ENCODE measurements at regions not wholly inside any gene's neighbourhood (a gene's known extent, or its start where the extent isn't known, plus 50 kb on each side); places are given as distances from the start of the nearest gene placed in this dataset.

GRCh38 chr5:2128686-2129355, 246.1 kb upstream of the IRX4 start:
- intact Hi-C loops (cut with DNase I): no loop called here
- no peaks in the 10 kb centered on the region for H3K36me3 ChIP-seq
- no peaks in the 10 kb centered on the region for H3K4me1 ChIP-seq (ENCODE audit: insufficient read depth)
- H3K27ac ChIP-seq: no peak overlapping the region
- TF ChIP-seq, protein P1, sequence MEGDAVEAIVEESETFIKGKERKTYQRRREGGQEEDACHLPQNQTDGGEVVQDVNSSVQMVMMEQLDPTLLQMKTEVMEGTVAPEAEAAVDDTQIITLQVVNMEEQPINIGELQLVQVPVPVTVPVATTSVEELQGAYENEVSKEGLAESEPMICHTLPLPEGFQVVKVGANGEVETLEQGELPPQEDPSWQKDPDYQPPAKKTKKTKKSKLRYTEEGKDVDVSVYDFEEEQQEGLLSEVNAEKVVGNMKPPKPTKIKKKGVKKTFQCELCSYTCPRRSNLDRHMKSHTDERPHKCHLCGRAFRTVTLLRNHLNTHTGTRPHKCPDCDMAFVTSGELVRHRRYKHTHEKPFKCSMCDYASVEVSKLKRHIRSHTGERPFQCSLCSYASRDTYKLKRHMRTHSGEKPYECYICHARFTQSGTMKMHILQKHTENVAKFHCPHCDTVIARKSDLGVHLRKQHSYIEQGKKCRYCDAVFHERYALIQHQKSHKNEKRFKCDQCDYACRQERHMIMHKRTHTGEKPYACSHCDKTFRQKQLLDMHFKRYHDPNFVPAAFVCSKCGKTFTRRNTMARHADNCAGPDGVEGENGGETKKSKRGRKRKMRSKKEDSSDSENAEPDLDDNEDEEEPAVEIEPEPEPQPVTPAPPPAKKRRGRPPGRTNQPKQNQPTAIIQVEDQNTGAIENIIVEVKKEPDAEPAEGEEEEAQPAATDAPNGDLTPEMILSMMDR (IDR thresholded peaks at IDR 0.05): no peak
- TF ChIP-seq POLR2A (IDR thresholded peaks at IDR 0.05) (no peak), EP300 (IDR thresholded peaks at IDR 0.05) (no peak)
- 69 to 75% (median 74%) methylated on average over 21 of the region's 21 CpGs for WGBS, 3 donors
- H3K27me3 ChIP-seq: no peaks in the 10 kb centered on the region
- no peak for DNase-seq
- H3K9me3 ChIP-seq: no peaks in the 10 kb centered on the region
- no peak overlapping the region for H3K4me3 ChIP-seq

DNA sequence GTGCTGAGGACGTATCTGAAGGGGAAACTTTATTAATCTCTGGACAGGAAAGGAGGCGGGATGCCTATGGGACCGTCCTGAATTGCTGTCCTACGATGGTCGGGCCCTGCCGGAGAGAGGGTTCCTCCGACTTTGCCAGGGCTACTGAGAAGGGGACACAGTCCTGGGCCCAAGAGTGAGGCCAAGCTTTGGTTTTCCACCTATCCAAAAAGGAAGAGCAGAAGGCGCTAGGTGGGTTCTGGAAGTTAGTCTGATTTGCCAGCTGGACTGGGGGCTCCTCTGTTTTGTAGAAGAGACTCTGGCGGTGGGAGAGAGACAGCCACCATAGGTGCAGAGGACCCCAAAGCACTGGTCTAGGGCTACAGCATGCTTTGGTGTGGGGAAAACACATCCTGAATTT, 243.8 kb upstream of the IRX4 start:
- WGBS, 3 donors: 81 to 90% (median 84%) methylated on average over 9 of the region's 9 CpGs
- H3K36me3 ChIP-seq: no peaks in the 10 kb centered on the region
- H3K9me3 ChIP-seq: no peaks in the 10 kb centered on the region
- intact Hi-C loops (cut with DNase I): no loop called here
- no peak overlapping the region for H3K27ac ChIP-seq
- no peaks in the 10 kb centered on the region for H3K4me1 ChIP-seq (ENCODE audit: insufficient read depth)
- no peak for DNase-seq
- no peak for TF ChIP-seq EP300 (IDR thresholded peaks at IDR 0.05)
- no peak for TF ChIP-seq POLR2A (IDR thresholded peaks at IDR 0.05)
- TF ChIP-seq, protein P1 (IDR thresholded peaks at IDR 0.05): no peak
- no peaks in the 10 kb centered on the region for H3K27me3 ChIP-seq
- H3K4me3 ChIP-seq: no peak overlapping the region

GRCh38 chr5:2125901-2126265, 243.2 kb upstream of the IRX4 start:
- Histone ChIP-seq H3K9me3 (no peaks in the 10 kb centered on the region), H3K36me3 (no peaks in the 10 kb centered on the region), H3K27me3 (no peaks in the 10 kb centered on the region), H3K4me1 (ENCODE audit: insufficient read depth) (no peaks in the 10 kb centered on the region), H3K27ac (no peak overlapping the region), H3K4me3 (no peak overlapping the region)
- TF ChIP-seq, protein P1 (IDR thresholded peaks at IDR 0.05): no peak
- TF ChIP-seq EP300 (IDR thresholded peaks at IDR 0.05) (no peak), POLR2A (IDR thresholded peaks at IDR 0.05) (no peak)
- no peak for DNase-seq
- intact Hi-C loops (cut with DNase I): no loop called here
- 66 to 73% (median 71%) methylated on average over 7 of the region's 7 CpGs for WGBS, 3 donors

GRCh38 chr5:2125171-2125900, 242.6 kb upstream of the IRX4 start:
- intact Hi-C loops (cut with DNase I): no loop called here
- Histone ChIP-seq H3K36me3 (no peaks in the 10 kb centered on the region), H3K27ac (no peak overlapping the region), H3K4me3 (no peak overlapping the region), H3K9me3 (no peaks in the 10 kb centered on the region), H3K27me3 (no peaks in the 10 kb centered on the region), H3K4me1 (ENCODE audit: insufficient read depth) (no peaks in the 10 kb centered on the region)
- TF ChIP-seq POLR2A (IDR thresholded peaks at IDR 0.05): no peak
- TF ChIP-seq, protein P1 (IDR thresholded peaks at IDR 0.05): no peak
- no peak for TF ChIP-seq EP300 (IDR thresholded peaks at IDR 0.05)
- no peak for DNase-seq
- WGBS, 3 donors: 26 to 30% (median 29%) methylated on average over 8 of the region's 8 CpGs

Measured in ovary (tissue), 7 donors.